GM23248 (cell line): ENCODE measurements at regions not wholly inside any gene's neighbourhood (a gene's known extent, or its start where the extent isn't known, plus 50 kb on each side); places are given as distances from the start of the nearest gene placed in this dataset.

Source experiments
- EZH2 ChIP-seq: fragments of 200-600 bp; sonication (generic); IDR thresholded peaks from 2 replicates; pipeline ENCODE4 v1.6.1; 2018; ENCODE audit warnings: antibody characterized with exemption, mild to moderate bottlenecking; ENCODE audit not compliant: insufficient read depth, poor library complexity, severe bottlenecking
- EZH2phosphoT487 ChIP-seq: fragments of 200-600 bp; sonication (generic); IDR thresholded peaks from 2 replicates; pipeline ENCODE4 v1.6.1; 2018; ENCODE audit warnings: antibody characterized with exemption, moderate library complexity, mild to moderate bottlenecking, low read depth; ENCODE audit not compliant: insufficient read depth

DNA sequence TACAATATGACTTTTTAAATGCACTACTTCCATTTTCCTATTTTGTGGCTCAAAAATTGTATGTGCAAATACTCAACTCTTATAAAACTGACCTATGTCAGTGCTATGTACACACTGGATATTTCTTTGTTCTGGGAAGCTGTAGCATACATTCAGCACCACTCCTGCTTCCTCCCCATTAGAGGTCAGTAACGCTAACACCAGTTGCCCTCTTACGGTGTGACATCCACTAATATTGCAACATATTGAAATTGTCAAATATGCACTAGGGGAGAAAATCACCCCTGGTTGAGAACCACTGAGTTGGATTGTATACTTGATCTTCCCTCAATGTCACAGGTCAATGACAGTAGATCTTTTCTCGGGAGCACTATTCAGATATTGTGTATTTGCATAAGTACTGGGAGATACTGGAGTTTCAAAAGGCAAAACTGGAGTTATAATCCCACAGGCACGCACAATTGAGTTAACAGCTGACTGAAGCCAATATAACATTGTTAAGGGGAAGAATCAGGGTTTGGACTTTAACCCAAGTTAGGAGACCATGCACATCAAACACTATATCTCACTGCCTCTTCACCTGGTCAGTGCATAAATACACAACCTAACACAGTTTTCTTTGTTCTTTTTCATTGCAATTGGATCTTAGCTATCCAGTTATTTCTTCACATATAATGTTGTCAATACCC lies 1276.5 kb upstream of the MIR17HG start:
- TF ChIP-seq EZH2 (no peak), EZH2phosphoT487 (no peak)
